Spleen (tissue), 11 donors: ENCODE measurements at regions not wholly inside any gene's neighbourhood (a gene's known extent, or its start where the extent isn't known, plus 50 kb on each side); places are given as distances from the start of the nearest gene placed in this dataset.

ENCODE experiments used
- DNase-seq: peaks from one replicate; pipeline ENCODE4 v3.0.0-alpha.2; 2020
- H3K27ac ChIP-seq, 8 donors: fragments of 200-600 bp; sonication (generic) in 7 of 8; 1 replicate in 4 of 8; 2 replicates in 4 of 8; pipeline versions ENCODE4 v1.5.0 to v1.8.0; 2016 to 2021; ENCODE audit warnings: inconsistent platforms in 4 of 8, mild to moderate bottlenecking in 4 of 8, moderate library complexity in 1 of 8
- H3K27me3 ChIP-seq, 7 donors: fragments of 200-600 bp; sonication (generic) in 6 of 7; replicated peaks in 1 of 7; 1 replicate in 4 of 7; 2 replicates in 3 of 7; pipeline versions ENCODE4 v1.5.0 to v1.8.0; 2016 to 2021; ENCODE audit warnings: inconsistent platforms in 3 of 7, mild to moderate bottlenecking in 1 of 7
- H3K36me3 ChIP-seq, 6 donors: fragments of 200-600 bp; sonication (generic) in 5 of 6; 1 replicate in 4 of 6; 2 replicates in 2 of 6; pipeline versions ENCODE4 v1.5.0 to v1.8.0; 2016 to 2021; ENCODE audit warnings: inconsistent platforms in 2 of 6
- H3K4me1 ChIP-seq, 6 donors: fragments of 200-600 bp; sonication (generic) in 5 of 6; 1 replicate in 3 of 6; 2 replicates in 3 of 6; pipeline versions ENCODE4 v1.5.0 to v1.8.0; 2016 to 2021; ENCODE audit warnings: inconsistent platforms in 3 of 6
- H3K4me3 ChIP-seq, 8 donors: fragments of 200-600 bp; sonication (generic) in 7 of 8; 1 replicate in 4 of 8; 2 replicates in 4 of 8; pipeline versions ENCODE4 v1.5.0 to v1.8.0; 2016 to 2021; ENCODE audit warnings: inconsistent platforms in 4 of 8, mild to moderate bottlenecking in 4 of 8, moderate library complexity in 2 of 8
- H3K9me3 ChIP-seq, 8 donors: fragments of 200-600 bp; sonication (generic) in 7 of 8; 1 replicate in 4 of 8; 2 replicates in 4 of 8; pipeline versions ENCODE4 v1.5.0 to v1.8.0; 2016 to 2021; ENCODE audit warnings: inconsistent platforms in 4 of 8
- CTCF ChIP-seq, 11 experiments: fragments of 200-600 bp in 7 of 11; fragments of 450-650 bp in 4 of 11; sonication (generic) in 4 of 11; IDR thresholded peaks in 8 of 11; conservative IDR thresholded peaks in 3 of 11; 1 replicate in 7 of 11; 2 replicates in 4 of 11; pipeline versions ENCODE4 v1.4.0 to v1.8.0; 2016 to 2021; ENCODE audit warnings: antibody characterized with exemption in 11 of 11, inconsistent platforms in 4 of 11, mild to moderate bottlenecking in 1 of 11
- POLR2A ChIP-seq, 3 donors: fragments of 450-650 bp; IDR thresholded peaks; one replicate each; pipeline ENCODE4 v1.5.1; 2017; ENCODE audit warnings: antibody characterized with exemption in 3 of 3, mild to moderate bottlenecking in 1 of 3
- POLR2AphosphoS5 ChIP-seq, 3 donors: sonication (generic); formaldehyde crosslinking; IDR thresholded peaks; one replicate each; pipeline ENCODE4 v1.5.1; 2017; ENCODE audit warnings: antibody characterized with exemption in 3 of 3
- WGBS, 5 donors: extraction: QIAGEN DNeasy Blood & Tissue Kit in 3 of 5; methylation state at CpG; one replicate each; pipeline versions ENCODE4 v1.1.5 to v1.1.7; 2013 to 2018; 5-methylcytosine and 5-hydroxymethylcytosine counted together
- intact Hi-C: fragments of 100-400 bp; cut with DNase I; formaldehyde crosslinking; loops from one replicate; pipeline ENCODE4 v1.15.0; 2023; ENCODE audit warnings: low total_unique reads
- donor health status: healthy with polysubstance abuse.
- donor health status: DM: no; HTN: no; CAD: no; lungs with moderate emphysema.
- donor health status: DM: no; HTN: no; CAD: no.
- donor health status: Bipolar disorder and iron deficiency.
- donor health status: healthy.
- donor health status: DM: no; HTN: no; CAD: no.
- donor health status: DM: yes; HTN: yes; CAD: no.

- WGBS, 5 donors = 44 to 54% (median 53%) methylated on average over 13 to 18 of the region's 18 CpGs
These were observed 56.5 kb upstream of the COL5A1 start for GRCh38 chr9:134585021-134585561.

GRCh38 chr9:134585746-134586706 is 55.6 kb upstream of the COL5A1 start:
- WGBS, 5 donors = 65 to 72% (median 69%) methylated on average over 22 to 28 of the region's 28 CpGs
- intact Hi-C loops = no loop called here
- TF ChIP-seq CTCF (IDR thresholded peaks at IDR 0.05 in 8 of 11, conservative IDR thresholded peaks at IDR 0.05 in 3 of 11) (no peak), POLR2A (IDR thresholded peaks at IDR 0.05) (no peak), POLR2AphosphoS5 (IDR thresholded peaks at IDR 0.05) (no peak)
- H3K9me3 ChIP-seq = peaks cover 0 to 5% (median 3%) of the 10 kb centered on the region in 8 donors
- no peaks in the 10 kb centered on the region for H3K4me1 ChIP-seq
- no peak overlapping the region for H3K4me3 ChIP-seq
- no peak overlapping the region for H3K27ac ChIP-seq
- H3K27me3 ChIP-seq = peaks cover 0 to 30% (median 0%) of the 10 kb centered on the region in 7 donors
- no peak for DNase-seq
- no peaks in the 10 kb centered on the region for H3K36me3 ChIP-seq

More at GRCh38 chr9:134585021-134585561, 56.5 kb upstream of the COL5A1 start:
- intact Hi-C loops = no loop called here
- H3K27me3 ChIP-seq = peaks cover 0 to 23% (median 0%) of the 10 kb centered on the region in 7 donors
- H3K4me1 ChIP-seq = no peaks in the 10 kb centered on the region
- DNase-seq = no peak
- no peak overlapping the region for H3K27ac ChIP-seq
- TF ChIP-seq POLR2A (IDR thresholded peaks at IDR 0.05) (no peak), CTCF (IDR thresholded peaks at IDR 0.05 in 8 of 11, conservative IDR thresholded peaks at IDR 0.05 in 3 of 11) (no peak)
- no peaks in the 10 kb centered on the region for H3K36me3 ChIP-seq
- H3K9me3 ChIP-seq = peaks cover 2 to 14% (median 12%) of the 10 kb centered on the region in 8 donors
- no peak overlapping the region for H3K4me3 ChIP-seq

GRCh38 chr9:134589748-134590147 is 51.9 kb upstream of the COL5A1 start:
- TF ChIP-seq POLR2A (IDR thresholded peaks at IDR 0.05) = no peak
- no peak for TF ChIP-seq CTCF (IDR thresholded peaks at IDR 0.05 in 8 of 11, conservative IDR thresholded peaks at IDR 0.05 in 3 of 11)
- TF ChIP-seq POLR2AphosphoS5 (IDR thresholded peaks at IDR 0.05) = no peak
- H3K9me3 ChIP-seq = no peaks in the 10 kb centered on the region
- DNase-seq = no peak
- no peak overlapping the region for H3K4me3 ChIP-seq
- peaks cover 0 to 56% (median 0%) of the 10 kb centered on the region in 7 donors for H3K27me3 ChIP-seq
- intact Hi-C loops = no loop called here
- no peak overlapping the region for H3K27ac ChIP-seq
- WGBS, 5 donors = 69 to 77% (median 73%) methylated on average over 7 of the region's 7 CpGs
- H3K36me3 ChIP-seq = no peaks in the 10 kb centered on the region
- H3K4me1 ChIP-seq = no peaks in the 10 kb centered on the region
